ENCODE measurements at regions not wholly inside any gene's neighbourhood (a gene's known extent, or its start where the extent isn't known, plus 50 kb on each side); places are given as distances from the start of the nearest gene placed in this dataset.

DNA sequence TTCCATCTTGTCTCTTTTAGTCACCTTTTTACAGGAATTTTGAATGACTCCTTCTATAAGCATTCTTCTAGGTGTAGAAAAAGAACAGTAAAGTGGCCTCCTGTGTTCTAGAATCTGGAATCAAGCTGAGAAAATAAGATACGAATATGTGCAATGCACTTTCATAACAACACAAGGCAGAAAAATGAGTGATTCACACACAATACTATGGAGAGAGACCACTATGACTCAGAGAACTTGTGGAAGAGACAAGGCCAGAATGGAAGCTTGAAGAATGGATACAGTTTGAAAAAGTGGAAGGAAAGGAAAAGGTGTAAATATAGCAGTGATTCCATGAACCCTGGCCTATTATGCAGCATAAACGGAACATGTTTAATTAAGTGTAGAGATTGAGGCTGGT, 57.1 kb upstream of the SAMSN1 start:
- no peak overlapping the region for H3K27ac ChIP-seq (ENCODE audit: low read depth, low read length)
- H3K4me3 ChIP-seq (ENCODE audit: low read depth, low read length) = no peak overlapping the region
- H3K4me1 ChIP-seq (ENCODE audit: control insufficient read depth, insufficient read depth, low read length) = no peaks in the 10 kb centered on the region
- H3K27me3 ChIP-seq (ENCODE audit: control insufficient read depth, insufficient read depth, low read length) = no peaks in the 10 kb centered on the region
- no peak for DNase-seq (ENCODE audit: low read depth in 4 of 6, low spot score in 6 of 6)
- WGBS (ENCODE audit: insufficient coverage) = 100% methylated on average over 1 of the region's 2 CpGs
- H3K9me3 ChIP-seq (ENCODE audit: control insufficient read depth, insufficient read depth, low read length) = no peaks in the 10 kb centered on the region
- H3K36me3 ChIP-seq (ENCODE audit: control insufficient read depth, insufficient read depth, low read length) = no peaks in the 10 kb centered on the region

DNA sequence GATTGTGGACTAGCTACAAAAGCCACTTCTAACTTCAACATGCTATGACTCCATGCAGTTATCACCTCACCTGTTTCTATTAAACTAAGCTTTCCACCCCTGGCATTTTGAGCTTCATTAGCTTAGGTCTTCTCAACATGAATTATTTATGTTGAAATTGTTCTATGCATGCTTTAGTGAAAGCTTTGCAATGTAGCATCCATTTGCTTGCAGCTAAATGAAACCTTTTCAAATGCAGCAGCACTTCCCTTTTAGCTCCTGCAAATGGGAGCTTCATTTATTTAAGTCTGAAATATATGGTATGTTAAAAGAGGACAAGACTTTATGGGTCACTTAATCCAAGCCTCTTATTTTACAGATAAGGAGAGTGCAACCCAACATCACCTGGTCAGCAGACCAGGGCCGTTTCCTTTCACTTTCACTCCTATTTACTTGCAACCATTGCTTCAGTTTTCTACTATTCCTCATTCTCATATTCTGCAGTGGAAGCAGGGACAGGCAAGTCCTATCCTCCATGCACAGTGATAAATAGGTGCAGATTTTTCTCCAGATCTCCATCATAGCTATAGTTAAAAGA, 56.4 kb upstream of the SAMSN1 start:
- WGBS (ENCODE audit: insufficient coverage) = 40% methylated on average over 1 of the region's 1 CpG
- Histone ChIP-seq H3K4me3 (ENCODE audit: low read depth, low read length) (no peak overlapping the region), H3K9me3 (ENCODE audit: control insufficient read depth, insufficient read depth, low read length) (no peaks in the 10 kb centered on the region), H3K27me3 (ENCODE audit: control insufficient read depth, insufficient read depth, low read length) (no peaks in the 10 kb centered on the region), H3K4me1 (ENCODE audit: control insufficient read depth, insufficient read depth, low read length) (no peaks in the 10 kb centered on the region), H3K27ac (ENCODE audit: low read depth, low read length) (no peak overlapping the region), H3K36me3 (ENCODE audit: control insufficient read depth, insufficient read depth, low read length) (no peaks in the 10 kb centered on the region)
- peak in 1 of 6 donors; percentile 47 for DNase-seq (ENCODE audit: low read depth in 4 of 6, low spot score in 6 of 6)

DNA sequence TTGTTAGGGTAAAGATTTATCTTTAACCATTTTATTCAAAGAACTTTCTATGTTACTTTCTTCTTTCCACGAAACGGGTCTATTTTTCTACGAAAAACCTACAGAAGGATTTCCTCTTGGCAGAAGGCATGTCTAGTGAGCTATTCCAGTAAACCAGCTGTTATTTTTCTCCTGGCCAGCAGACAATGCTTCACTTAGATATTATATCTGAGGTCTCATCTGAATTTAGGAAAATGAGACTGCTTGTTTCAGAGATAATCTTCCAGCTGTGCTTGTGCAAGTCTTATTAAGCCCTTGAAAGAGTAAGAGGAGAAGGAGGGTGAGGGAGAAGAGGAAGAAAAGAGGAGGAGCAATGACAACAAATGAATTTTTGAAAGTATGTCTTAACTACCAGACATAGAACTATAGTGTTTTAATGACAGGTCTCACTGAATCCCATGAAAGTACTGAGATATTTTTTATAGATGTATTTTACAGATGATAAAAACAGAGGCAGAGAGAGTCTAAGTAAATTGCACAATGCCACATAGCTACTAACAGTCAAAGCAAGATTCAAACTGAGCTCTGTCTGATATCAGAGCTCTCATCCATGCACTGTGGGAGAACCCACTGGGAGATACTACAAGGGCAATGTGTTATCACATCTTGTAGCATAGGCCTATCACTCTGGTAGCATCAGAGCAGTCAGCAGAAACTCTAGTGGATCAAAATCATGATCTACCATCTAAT, 54.6 kb upstream of the SAMSN1 start:
- Histone ChIP-seq H3K4me3 (ENCODE audit: low read depth, low read length) (no peak overlapping the region), H3K36me3 (ENCODE audit: control insufficient read depth, insufficient read depth, low read length) (no peaks in the 10 kb centered on the region), H3K27me3 (ENCODE audit: control insufficient read depth, insufficient read depth, low read length) (no peaks in the 10 kb centered on the region), H3K27ac (ENCODE audit: low read depth, low read length) (no peak overlapping the region), H3K9me3 (ENCODE audit: control insufficient read depth, insufficient read depth, low read length) (no peaks in the 10 kb centered on the region), H3K4me1 (ENCODE audit: control insufficient read depth, insufficient read depth, low read length) (no peaks in the 10 kb centered on the region)
- DNase-seq (ENCODE audit: low read depth in 4 of 6, low spot score in 6 of 6) = no peak
- no CpG with 5 or more reads among the region's 3 CpGs for WGBS (ENCODE audit: insufficient coverage)

DNA sequence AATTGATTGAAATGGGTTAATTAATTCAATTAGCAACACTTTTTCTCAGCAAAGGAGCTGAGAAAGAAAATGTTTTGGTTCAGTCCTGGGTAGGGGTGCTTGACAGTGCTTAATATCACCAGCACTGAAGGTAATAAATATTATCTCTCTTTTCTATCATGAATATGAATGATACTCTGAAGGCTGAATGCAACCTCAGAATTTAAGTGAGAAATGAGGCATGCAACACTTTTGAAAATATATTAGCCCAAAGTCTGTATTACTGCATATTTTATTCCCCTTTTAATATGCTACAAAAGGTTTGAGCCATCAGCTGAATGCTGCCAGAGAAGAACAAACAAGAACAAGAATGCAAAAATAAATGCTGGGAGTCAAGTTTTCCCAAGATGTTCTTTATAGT, 52.0 kb upstream of the SAMSN1 start:
- Histone ChIP-seq H3K4me1 (ENCODE audit: control insufficient read depth, insufficient read depth, low read length) (no peaks in the 10 kb centered on the region), H3K27ac (ENCODE audit: low read depth, low read length) (no peak overlapping the region), H3K27me3 (ENCODE audit: control insufficient read depth, insufficient read depth, low read length) (no peaks in the 10 kb centered on the region), H3K4me3 (ENCODE audit: low read depth, low read length) (no peak overlapping the region), H3K36me3 (ENCODE audit: control insufficient read depth, insufficient read depth, low read length) (no peaks in the 10 kb centered on the region), H3K9me3 (ENCODE audit: control insufficient read depth, insufficient read depth, low read length) (no peaks in the 10 kb centered on the region)
- no peak for DNase-seq (ENCODE audit: low read depth in 4 of 6, low spot score in 6 of 6)

Measured in spinal cord (tissue), 9 donors.